Omental fat pad (tissue), 3 donors: ENCODE measurements at regions not wholly inside any gene's neighbourhood (a gene's known extent, or its start where the extent isn't known, plus 50 kb on each side); places are given as distances from the start of the nearest gene placed in this dataset.
A peak's percentile ranks its signal among the peaks of the same experiment; 100 is the strongest.

Source experiments
- ATAC-seq: fragments of 150-250 bp; one replicate; pipeline ENCODE4 v1.9.1; 2016; ENCODE audit warnings: mild to moderate bottlenecking, moderate library complexity; ENCODE audit not compliant: low FRiP score
- DNase-seq: peaks from one replicate; pipeline ENCODE4 v3.0.0-alpha.2; 2019; ENCODE audit warnings: low spot score
- TF ChIP-seq, protein P1 (sequence below), 3 donors: fragments of 450-650 bp; IDR thresholded peaks; one replicate each; pipeline ENCODE4 v1.5.1; 2016 to 2017; ENCODE audit warnings: antibody characterized with exemption in 3 of 3, mild to moderate bottlenecking in 3 of 3, moderate library complexity in 2 of 3

DNA sequence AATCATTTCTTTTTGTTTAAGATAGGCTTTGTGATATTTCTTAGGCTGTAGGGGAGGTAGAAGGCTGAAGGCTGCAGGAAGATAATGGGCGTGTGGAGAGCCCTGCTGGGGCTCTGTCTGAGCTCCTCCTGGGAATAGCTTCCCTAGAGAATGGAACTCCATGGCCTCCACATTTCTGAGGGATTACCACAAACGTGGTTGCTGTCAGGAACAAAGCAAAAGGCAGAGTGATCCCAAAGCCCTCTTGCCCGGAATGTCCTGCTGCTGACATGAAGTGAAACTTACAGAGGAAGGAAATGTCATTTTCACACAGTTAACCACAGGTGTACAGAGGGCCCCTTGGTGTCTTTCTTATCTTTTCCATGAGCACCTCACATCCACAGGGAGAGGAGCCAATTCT lies 89.3 kb downstream of the DDIT4L start:
- TF ChIP-seq, protein P1, sequence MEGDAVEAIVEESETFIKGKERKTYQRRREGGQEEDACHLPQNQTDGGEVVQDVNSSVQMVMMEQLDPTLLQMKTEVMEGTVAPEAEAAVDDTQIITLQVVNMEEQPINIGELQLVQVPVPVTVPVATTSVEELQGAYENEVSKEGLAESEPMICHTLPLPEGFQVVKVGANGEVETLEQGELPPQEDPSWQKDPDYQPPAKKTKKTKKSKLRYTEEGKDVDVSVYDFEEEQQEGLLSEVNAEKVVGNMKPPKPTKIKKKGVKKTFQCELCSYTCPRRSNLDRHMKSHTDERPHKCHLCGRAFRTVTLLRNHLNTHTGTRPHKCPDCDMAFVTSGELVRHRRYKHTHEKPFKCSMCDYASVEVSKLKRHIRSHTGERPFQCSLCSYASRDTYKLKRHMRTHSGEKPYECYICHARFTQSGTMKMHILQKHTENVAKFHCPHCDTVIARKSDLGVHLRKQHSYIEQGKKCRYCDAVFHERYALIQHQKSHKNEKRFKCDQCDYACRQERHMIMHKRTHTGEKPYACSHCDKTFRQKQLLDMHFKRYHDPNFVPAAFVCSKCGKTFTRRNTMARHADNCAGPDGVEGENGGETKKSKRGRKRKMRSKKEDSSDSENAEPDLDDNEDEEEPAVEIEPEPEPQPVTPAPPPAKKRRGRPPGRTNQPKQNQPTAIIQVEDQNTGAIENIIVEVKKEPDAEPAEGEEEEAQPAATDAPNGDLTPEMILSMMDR (IDR thresholded peaks at IDR 0.05), result no peak
- DNase-seq (no peak), ATAC-seq (no peak)

DNA sequence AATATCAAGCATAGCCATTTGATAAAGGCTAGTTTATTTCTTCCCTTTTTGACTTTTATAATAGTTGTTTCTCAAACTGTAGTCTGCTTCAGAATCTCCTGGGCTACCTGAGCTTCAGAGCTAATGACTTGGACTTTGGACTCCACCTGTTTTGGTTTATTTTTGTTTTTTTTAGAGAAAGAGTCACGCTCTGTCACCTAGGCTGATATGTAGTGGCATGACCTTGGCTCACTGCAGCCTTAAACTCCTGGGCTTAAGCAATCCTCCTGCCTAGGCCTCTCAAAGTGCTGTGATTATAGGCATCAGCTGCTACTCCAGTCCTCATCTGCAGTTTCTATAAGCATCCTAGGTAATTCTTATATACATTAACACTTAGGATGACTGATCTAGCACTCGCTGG lies 90.5 kb downstream of the DDIT4L start:
- DNase-seq (no peak), ATAC-seq (no peak)
- TF ChIP-seq, protein P1 (IDR thresholded peaks at IDR 0.05), result no peak

DNA sequence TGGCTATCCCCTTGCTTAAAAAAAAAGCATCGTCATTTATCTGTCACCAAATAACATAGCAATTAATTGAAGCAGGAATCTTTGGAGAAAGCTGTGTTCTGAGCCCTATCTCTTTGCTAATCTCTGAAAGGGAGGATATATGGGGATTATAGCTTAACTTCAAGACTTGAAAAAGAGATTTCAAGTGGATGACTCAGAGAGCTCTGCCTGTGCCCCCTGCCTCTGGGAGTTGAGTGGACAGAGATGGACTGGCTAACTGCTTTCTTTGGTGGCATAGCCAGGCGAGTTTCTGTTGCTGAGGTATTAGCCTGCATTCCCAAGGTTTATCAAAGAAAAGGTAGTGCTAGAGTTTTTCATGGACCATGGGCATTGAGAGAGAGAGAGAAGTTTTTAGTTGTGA lies 91.6 kb downstream of the DDIT4L start:
- TF ChIP-seq, protein P1 (IDR thresholded peaks at IDR 0.05), result no peak
- DNase-seq (no peak), ATAC-seq (no peak)

DNA sequence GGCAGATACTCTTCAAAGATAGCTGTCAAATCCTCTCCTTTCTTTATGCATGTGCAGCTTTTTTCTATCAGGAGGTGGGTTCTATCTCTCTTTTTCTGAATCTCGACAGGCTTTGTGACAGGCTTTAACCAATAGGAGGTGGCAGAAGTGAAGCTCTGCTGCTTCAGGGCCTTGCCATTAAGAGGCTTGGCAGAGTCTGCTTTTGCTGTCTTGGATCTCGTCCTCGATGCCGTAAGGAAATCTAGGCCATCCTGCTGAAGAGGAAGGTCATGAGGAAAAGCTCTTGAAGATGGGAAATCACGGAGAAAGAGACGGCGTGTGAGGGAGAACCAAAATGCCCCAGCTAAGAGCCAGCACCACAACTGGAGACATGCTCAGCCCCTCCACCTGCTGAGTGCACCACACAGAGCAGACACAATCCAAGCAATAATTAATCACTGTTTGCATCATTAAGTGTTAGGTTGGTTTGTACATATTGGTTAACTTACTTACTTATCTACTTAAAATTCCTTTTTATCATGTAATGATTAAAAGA lies 92.2 kb downstream of the DDIT4L start:
- DNase-seq (no peak), ATAC-seq (no peak)
- TF ChIP-seq, protein P1 (IDR thresholded peaks at IDR 0.05), result no peak

DNA sequence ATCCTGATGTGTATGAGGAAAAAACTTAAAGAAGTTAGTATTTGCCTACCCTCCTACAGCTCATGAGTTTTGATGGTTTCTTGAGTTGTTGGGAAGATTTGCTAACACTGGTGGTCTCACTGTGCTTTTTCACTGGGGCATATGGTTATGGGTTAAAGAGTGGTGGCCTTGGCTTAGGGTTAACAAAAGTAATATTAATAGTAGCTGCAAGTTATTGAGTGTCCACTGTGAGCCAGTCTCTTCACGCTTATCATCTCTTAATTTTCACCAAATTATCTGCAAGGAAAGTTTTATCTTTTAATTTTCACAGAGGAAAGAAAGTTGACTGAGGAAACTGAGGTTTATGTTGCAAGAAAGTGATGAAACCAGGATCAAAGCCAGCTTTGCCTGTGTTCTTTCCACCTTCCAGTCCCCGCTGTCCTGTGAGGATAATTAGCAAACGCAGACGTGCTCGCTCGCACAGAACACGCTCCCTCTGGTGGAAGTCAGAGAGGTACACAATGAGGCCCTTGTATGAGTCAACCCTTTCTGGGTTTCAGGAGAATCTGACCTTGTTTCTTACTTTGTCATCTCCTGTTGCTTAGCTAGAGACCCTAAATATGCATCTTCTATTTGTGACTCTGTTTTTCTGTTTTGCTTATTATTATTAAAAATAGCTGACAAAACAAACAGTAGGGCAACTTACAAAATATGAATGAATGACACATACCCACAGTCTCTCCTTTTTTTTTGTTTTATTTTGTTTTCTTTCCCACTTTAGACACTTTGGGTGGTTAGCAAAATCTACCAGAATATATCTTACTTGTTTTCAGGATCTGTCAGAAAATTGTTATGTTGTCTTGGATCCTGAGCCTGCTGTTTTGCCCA lies 94.3 kb downstream of the DDIT4L start:
- DNase-seq, result peak; percentile 26
- ATAC-seq, result peak; percentile 50
- TF ChIP-seq, protein P1 (IDR thresholded peaks at IDR 0.05), result no peak

DNA sequence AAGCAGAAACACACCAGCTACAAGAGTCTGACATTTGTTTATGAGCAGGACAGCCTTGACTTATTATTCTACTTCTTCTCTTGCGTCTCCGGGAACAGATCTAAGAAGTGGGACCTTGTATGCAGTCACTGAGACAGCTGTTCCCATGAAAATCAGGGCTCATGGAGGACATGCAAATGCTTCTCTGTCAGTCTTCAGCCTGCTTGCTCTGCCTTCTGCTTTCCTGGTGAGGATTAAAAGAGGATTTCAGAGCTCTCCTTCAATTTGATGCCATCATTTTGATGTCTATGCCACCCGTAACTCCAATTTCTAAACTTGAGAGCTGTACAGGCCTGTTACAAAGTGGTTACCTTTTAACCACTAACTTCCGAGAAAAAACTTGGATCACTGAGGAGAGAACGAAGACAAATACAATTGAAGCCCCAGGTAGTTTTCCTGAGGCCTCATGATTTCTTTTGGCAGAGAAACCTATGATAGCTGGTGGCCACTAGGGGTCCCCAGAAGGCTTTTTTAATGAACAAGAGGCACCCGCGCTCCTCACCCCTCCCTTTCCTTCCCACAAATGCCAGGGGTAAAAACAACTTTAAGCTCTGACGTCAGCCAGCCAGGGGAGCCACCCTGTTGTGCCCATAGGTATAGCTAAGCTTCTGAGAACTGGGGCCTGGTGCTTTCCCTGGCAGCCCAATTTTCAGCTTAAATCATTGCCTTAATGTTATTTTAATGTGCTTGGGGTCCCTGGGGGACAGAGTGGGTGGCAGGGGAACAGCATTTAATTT lies 97.0 kb downstream of the DDIT4L start:
- ATAC-seq, result peak; percentile 91
- peak; percentile 31 for DNase-seq
- TF ChIP-seq, protein P1 (IDR thresholded peaks at IDR 0.05), result peak in 1 of 3 donors; percentile 62
